Right lobe of liver (tissue), 6 donors: ENCODE measurements at regions not wholly inside any gene's neighbourhood (a gene's known extent, or its start where the extent isn't known, plus 50 kb on each side); places are given as distances from the start of the nearest gene placed in this dataset.

Source experiments
- ATAC-seq, 4 donors: fragments of 200-7000 bp; cut with Tn5 transposase; one replicate each; pipeline ENCODE4 v1.9.1; 2020; ENCODE audit warnings: mild to moderate bottlenecking in 4 of 4, moderate library complexity in 4 of 4
- DNase-seq, 3 donors: peaks; one replicate each; pipeline ENCODE4 v3.0.0-alpha.2; 2020
- H3K27ac ChIP-seq, 3 donors: fragments of 200-600 bp; one replicate each; pipeline ENCODE4 v1.8.0; 2022
- H3K27me3 ChIP-seq, 2 donors: fragments of 200-600 bp; one replicate each; pipeline ENCODE4 v1.8.0; 2022
- H3K36me3 ChIP-seq, 4 donors: fragments of 200-600 bp; sonication (generic) in 1 of 4; one replicate each; pipeline versions ENCODE4 v1.5.1 to v1.8.0; 2017 to 2022; ENCODE audit warnings: control low read depth in 1 of 4
- H3K4me1 ChIP-seq, 4 donors: fragments of 200-600 bp; sonication (generic) in 1 of 4; one replicate each; pipeline versions ENCODE4 v1.5.1 to v1.8.0; 2017 to 2022; ENCODE audit warnings: control low read depth in 1 of 4
- H3K4me3 ChIP-seq, 3 donors: fragments of 200-600 bp; one replicate each; pipeline ENCODE4 v1.8.0; 2022
- H3K9me3 ChIP-seq, 4 donors: fragments of 200-600 bp; sonication (generic) in 1 of 4; one replicate each; pipeline versions ENCODE4 v1.5.1 to v1.8.0; 2017 to 2022; ENCODE audit warnings: control low read depth in 1 of 4
- CTCF ChIP-seq, 4 donors: fragments of 200-600 bp in 3 of 4; fragments of 450-650 bp in 1 of 4; IDR thresholded peaks; one replicate each; pipeline versions ENCODE4 v1.5.1 to v1.8.0; 2016 to 2022; ENCODE audit warnings: antibody characterized with exemption in 4 of 4, mild to moderate bottlenecking in 2 of 4
- POLR2A ChIP-seq: fragments of 450-650 bp; IDR thresholded peaks from one replicate; pipeline ENCODE4 v1.6.1; 2017; ENCODE audit warnings: antibody characterized with exemption, mild to moderate bottlenecking
- WGBS: methylation state at CpG from one replicate; pipeline ENCODE4 v1.1.6; 2018; ENCODE audit warnings: low coverage, low lambda C conversion rate; ENCODE audit not compliant: insufficient coverage; ENCODE audit errors: missing lambda C conversion rate; 5-methylcytosine and 5-hydroxymethylcytosine counted together
- intact Hi-C, 2 donors: fragments of 100-400 bp; cut with DNase I; formaldehyde crosslinking; loops; one replicate each; pipeline versions ENCODE4 v1.11.2 to v1.14.1; 2022
- donor health status: DM: no; HTN: yes; CAD: no.
- donor health status: DM: no; HTN: no; CAD: no.
- donor health status: DM: no; HTN: no; CAD: no.
- donor health status: DM: no; HTN: yes; CAD: no.
- donor health status: DM: no; HTN: yes; CAD: no.

GRCh38 chr2:116145031-116145430, 1669.5 kb upstream of the DDX18 start:
- no peak overlapping the region for H3K27ac ChIP-seq
- H3K9me3 ChIP-seq: no peaks in the 10 kb centered on the region
- no peak for ATAC-seq
- intact Hi-C loops: no loop called here
- TF ChIP-seq POLR2A (no peak), CTCF (IDR thresholded peaks at IDR 0.05) (no peak)
- no peak overlapping the region for H3K4me3 ChIP-seq
- no peak for DNase-seq
- 45% methylated on average over 4 of the region's 4 CpGs for WGBS
- H3K4me1 ChIP-seq: no peaks in the 10 kb centered on the region
- no peaks in the 10 kb centered on the region for H3K27me3 ChIP-seq
- no peaks in the 10 kb centered on the region for H3K36me3 ChIP-seq

- H3K27me3 ChIP-seq: no peaks in the 10 kb centered on the region
- DNase-seq (no peak), ATAC-seq (peak in 1 of 4 donors; percentile 22)
- TF ChIP-seq POLR2A: no peak
- no peak for TF ChIP-seq CTCF (IDR thresholded peaks at IDR 0.05)
- no peak overlapping the region for H3K27ac ChIP-seq
- intact Hi-C loops: no loop called here
- no peaks in the 10 kb centered on the region for H3K36me3 ChIP-seq
- H3K4me1 ChIP-seq: no peaks in the 10 kb centered on the region
- H3K9me3 ChIP-seq: no peaks in the 10 kb centered on the region
- no peak overlapping the region for H3K4me3 ChIP-seq
Measured at GRCh38 chr2:116148361-116148760, 1666.1 kb upstream of the DDX18 start.

GRCh38 chr2:116153729-116154128, 1660.8 kb upstream of the DDX18 start:
- TF ChIP-seq POLR2A: no peak
- no peak for TF ChIP-seq CTCF (IDR thresholded peaks at IDR 0.05)

GRCh38 chr2:116160657-116161056, 1653.8 kb upstream of the DDX18 start:
- ATAC-seq: no peak
- Histone ChIP-seq H3K36me3 (no peaks in the 10 kb centered on the region), H3K27me3 (no peaks in the 10 kb centered on the region), H3K9me3 (no peaks in the 10 kb centered on the region), H3K27ac (no peak overlapping the region), H3K4me1 (no peaks in the 10 kb centered on the region), H3K4me3 (no peak overlapping the region)
- WGBS: 49% methylated on average over 5 of the region's 5 CpGs
- intact Hi-C loops: no loop called here
- TF ChIP-seq CTCF (IDR thresholded peaks at IDR 0.05): no peak
- no peak for TF ChIP-seq POLR2A
- DNase-seq: no peak

More at GRCh38 chr2:116153729-116154128, 1660.8 kb upstream of the DDX18 start:
- Histone ChIP-seq H3K9me3 (no peaks in the 10 kb centered on the region), H3K4me3 (no peak overlapping the region), H3K27me3 (no peaks in the 10 kb centered on the region), H3K4me1 (no peaks in the 10 kb centered on the region), H3K36me3 (no peaks in the 10 kb centered on the region), H3K27ac (no peak overlapping the region)
- ATAC-seq (no peak), DNase-seq (no peak)
- intact Hi-C loops: no loop called here
- 25% methylated on average over 3 of the region's 3 CpGs for WGBS

- Histone ChIP-seq H3K9me3 (no peaks in the 10 kb centered on the region), H3K27me3 (no peaks in the 10 kb centered on the region)
- 73% methylated on average over 2 of the region's 2 CpGs for WGBS
Measured at GRCh38 chr2:116162395-116162794, 1652.1 kb upstream of the DDX18 start.

More at GRCh38 chr2:116162395-116162794, 1652.1 kb upstream of the DDX18 start:
- ATAC-seq: no peak
- TF ChIP-seq CTCF (IDR thresholded peaks at IDR 0.05) (no peak), POLR2A (no peak)
- intact Hi-C loops: no loop called here
- Histone ChIP-seq H3K4me3 (no peak overlapping the region), H3K27ac (no peak overlapping the region), H3K36me3 (no peaks in the 10 kb centered on the region), H3K4me1 (no peaks in the 10 kb centered on the region)
- no peak for DNase-seq
